Right ventricle myocardium superior (tissue), 1 donor: ENCODE measurements at regions not wholly inside any gene's neighbourhood (a gene's known extent, or its start where the extent isn't known, plus 50 kb on each side); places are given as distances from the start of the nearest gene placed in this dataset.

ENCODE experiments used
- ATAC-seq: fragments of 200-7000 bp; cut with Tn5 transposase; one replicate; pipeline ENCODE4 v1.9.1; 2020; ENCODE audit warnings: mild to moderate bottlenecking; ENCODE audit not compliant: poor library complexity
- DNase-seq: peaks from one replicate; pipeline ENCODE4 v3.0.0-alpha.2; 2020
- intact Hi-C: fragments of 100-400 bp; cut with DNase I; formaldehyde crosslinking; loops from one replicate; pipeline ENCODE4 v1.11.2; 2022
- donor health status: DM: no; HTN: yes; CAD: no; lungs with severe emphysema.

GRCh38 chr1:232501854-232502253 is 128.1 kb downstream of the SIPA1L2 start:
- ATAC-seq (no peak), DNase-seq (no peak)
- intact Hi-C loops = no loop called here

GRCh38 chr1:232499188-232499587 is 130.7 kb downstream of the SIPA1L2 start:
- DNase-seq (no peak), ATAC-seq (no peak)
- intact Hi-C loops = no loop called here

GRCh38 chr1:232493869-232494268 is 136.1 kb downstream of the SIPA1L2 start:
- no peak for DNase-seq
- intact Hi-C loops = no loop called here
- ATAC-seq = no peak

DNA sequence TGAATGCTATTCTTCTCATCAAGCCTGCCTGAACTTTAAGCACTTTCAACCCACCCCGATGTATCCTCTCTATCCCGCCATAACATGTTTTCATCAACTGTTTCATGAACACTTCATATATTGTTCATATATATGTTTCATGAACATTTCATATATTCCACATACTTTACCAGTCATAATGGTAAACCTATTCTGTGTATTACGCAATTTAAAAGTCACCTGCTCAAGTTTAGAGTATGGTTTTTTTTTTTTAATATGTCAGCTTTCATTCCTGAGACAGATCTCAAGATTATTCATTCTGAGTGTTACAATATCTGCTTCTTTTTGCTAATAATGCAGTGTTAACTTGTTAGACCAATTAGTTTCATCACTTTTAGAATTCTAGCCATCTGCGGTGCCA is 140.7 kb downstream of the SIPA1L2 start:
- DNase-seq = no peak
- intact Hi-C loops = no loop called here
- no peak for ATAC-seq

DNA sequence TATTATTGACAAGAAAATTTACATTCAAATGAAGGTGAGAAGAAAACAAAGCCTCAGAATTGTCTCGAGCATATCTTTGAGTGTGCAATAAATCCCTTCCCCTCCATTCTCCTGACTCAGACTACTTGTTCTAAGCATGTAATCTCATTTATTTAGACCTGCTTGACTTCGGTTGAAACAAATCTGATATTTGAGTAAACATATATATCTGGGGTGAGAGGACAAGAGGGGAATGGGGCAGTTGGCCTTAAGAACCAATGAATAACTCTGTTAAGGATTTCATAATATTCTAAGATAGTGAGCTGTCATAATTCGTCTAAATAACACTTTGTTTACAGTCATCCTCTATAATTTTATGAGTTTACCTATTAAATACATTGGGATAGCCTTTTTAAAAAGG is 142.7 kb downstream of the SIPA1L2 start:
- intact Hi-C loops = no loop called here
- ATAC-seq (peak; percentile 23), DNase-seq (no peak)

GRCh38 chr1:232486454-232487207 is 143.3 kb downstream of the SIPA1L2 start:
- DNase-seq = no peak
- intact Hi-C loops = no loop called here
- ATAC-seq = peak; percentile 89

GRCh38 chr1:232486006-232486405 is 143.9 kb downstream of the SIPA1L2 start:
- ATAC-seq (peak; percentile 41), DNase-seq (no peak)
- intact Hi-C loops = no loop called here

DNA sequence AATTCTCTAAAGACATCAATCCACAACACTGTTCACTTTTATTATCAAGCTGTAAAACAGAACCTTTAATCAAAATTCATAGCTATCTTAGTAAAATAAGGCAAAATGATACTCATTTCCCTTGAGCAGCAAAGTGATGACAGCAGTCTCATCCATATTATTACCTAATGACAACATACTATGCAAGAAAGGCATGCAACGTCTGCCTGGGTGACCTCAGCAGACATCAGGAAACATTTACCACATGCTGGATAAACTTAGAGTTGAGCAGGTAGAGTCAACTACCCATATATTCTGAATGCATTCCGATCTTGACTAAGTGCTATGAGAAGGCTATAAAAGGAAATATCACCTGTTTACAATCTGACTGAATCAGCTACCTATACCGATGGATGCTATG is 145.1 kb downstream of the SIPA1L2 start:
- intact Hi-C loops = no loop called here
- DNase-seq = no peak
- ATAC-seq = no peak

DNA sequence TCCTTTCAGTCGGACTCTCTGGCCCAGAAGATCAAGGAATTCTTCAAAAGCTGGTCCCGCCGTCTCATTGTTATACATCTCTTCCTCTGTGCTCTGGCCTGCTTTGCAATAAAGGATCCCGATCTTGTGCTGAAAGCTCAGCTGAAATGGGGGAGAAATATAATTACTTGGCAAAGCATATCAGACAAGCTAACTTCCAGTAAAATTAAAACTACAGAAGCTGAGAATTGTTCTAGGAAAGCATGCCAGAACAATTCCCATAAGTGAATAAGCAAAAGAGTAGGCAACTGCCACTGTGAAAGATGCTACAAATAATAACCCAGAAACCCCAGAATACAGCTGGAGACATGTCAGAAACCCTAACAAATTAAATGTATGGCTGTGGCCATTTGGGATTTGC is 146.1 kb downstream of the SIPA1L2 start:
- intact Hi-C loops = no loop called here
- DNase-seq = no peak
- no peak for ATAC-seq

- DNase-seq (no peak), ATAC-seq (no peak)
- intact Hi-C loops = no loop called here
Observed at GRCh38 chr1:232481091-232481490, 148.8 kb downstream of the SIPA1L2 start.

DNA sequence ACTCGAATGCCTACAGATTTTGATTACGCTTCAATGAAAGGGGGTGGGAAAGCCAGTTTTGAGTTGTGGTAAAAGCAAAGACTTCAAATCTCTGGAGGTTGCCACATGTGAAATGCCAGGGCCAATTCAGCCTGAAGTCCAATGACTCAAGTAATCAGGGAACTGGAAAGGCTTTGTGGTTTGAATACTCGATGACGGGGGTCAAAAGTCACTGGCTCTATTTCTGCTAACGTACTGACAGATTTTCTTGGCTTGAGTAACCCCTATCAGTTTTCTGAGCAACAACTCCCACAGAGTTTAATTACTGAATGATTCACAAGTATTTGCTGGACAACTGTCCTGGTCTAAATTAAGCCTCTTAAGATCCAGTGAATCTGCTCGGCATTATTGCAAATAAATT is 152.2 kb downstream of the SIPA1L2 start:
- intact Hi-C loops = no loop called here
- no peak for DNase-seq

DNA sequence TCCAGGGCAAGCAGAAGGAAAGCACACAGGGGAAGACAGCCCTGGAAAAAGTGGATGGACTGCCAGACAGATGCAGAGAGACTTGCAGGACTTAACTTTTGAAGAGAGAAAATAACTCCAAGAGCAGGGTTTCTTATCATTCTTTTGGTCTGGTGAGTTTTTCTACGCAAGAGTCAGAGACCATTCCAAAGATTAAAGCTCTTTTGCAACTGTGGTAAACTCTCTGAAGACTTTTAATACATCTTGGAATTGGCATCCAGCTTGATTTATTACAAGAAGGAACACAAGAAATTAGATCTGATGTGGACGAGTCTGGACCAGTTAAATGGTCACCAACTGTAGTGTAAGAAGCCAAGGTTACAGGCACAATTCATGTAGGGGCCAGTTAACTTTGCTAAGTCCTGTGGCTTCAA is 153.4 kb downstream of the SIPA1L2 start:
- peak; percentile 53 for ATAC-seq
- no peak for DNase-seq
- intact Hi-C loops = no loop called here

More for the DNA sequence above, 152.2 kb downstream of the SIPA1L2 start:
- peak; percentile 81 for ATAC-seq

DNA sequence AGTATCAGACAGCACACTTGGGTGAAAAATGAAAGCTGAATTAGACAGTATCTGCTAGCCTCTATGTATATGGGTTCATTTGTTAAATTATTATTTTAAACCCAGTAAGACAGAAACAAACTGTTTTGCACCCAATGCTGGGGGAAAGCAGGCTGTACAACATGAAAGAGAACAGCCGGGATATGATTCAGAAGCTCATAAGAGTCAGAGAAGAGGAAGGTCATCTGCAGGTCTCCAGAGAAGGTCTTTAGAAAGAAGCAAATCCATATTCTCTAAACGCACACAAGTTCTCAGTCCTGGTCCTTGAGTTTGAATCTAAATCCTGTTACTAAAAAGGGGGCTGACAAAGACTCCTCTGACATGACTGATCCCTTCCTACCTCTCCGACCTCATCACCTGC is 155.1 kb downstream of the SIPA1L2 start:
- intact Hi-C loops = no loop called here
- ATAC-seq (no peak), DNase-seq (no peak)

DNA sequence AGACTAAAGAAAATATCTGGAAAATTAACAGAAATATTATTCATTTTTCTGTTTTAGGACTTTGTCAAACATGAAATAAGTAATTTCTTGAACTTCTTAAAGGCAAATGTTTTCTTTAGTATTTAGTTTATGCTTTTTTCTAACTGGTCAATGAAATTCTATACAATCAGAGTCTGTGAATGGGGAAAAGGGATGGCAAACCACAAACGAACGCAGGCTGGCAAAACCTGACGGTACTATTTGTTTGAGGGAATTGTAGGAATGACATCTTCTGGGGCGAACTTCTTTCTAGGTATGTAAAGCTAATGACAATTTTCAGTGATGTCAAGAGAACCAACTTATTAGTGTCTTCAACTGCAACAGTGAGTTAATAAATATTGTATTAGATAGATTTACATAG is 156.0 kb downstream of the SIPA1L2 start:
- DNase-seq (no peak), ATAC-seq (no peak)
- intact Hi-C loops = no loop called here

DNA sequence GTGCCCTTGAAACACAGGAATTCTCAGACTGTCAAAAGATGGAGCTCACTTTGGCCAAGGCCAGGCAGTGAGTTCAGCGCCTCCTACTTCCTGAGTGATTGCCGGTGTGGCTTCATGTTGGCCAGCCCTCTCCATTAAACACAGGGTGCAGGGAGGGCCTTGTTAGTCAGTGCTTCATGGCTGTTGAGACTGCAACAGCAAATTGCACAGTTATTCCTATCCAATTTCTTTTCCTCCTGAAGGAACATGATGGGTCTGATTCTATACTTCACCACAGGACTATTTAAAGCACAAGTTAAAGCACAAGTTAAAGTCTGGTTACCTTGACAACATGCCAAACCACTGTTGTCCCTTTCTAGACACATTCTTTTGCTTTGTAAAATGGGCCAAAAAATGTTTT is 156.6 kb downstream of the SIPA1L2 start:
- DNase-seq (no peak), ATAC-seq (no peak)
- intact Hi-C loops = no loop called here

- intact Hi-C loops = no loop called here
- no peak for DNase-seq
- no peak for ATAC-seq
Observed at GRCh38 chr1:232472485-232473041, 157.4 kb downstream of the SIPA1L2 start.

DNA sequence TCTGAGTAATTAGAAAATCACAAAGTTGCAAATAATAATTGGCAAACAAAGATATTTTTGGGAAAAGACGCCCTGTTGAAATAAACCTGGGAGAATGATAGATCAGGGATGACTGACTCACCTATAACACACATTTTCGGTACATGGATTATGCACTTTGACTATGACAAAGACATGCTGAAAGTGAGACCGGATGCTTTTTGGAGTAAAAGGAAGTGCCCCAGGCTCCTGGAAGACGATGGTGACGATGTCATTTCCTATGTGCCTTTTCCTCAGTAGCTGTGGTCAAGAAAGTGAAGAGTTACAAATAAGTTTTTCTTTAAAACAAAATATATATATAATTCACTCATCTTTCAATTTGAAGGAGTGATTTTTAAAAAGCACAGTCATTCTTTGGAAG is 158.7 kb downstream of the SIPA1L2 start:
- DNase-seq (no peak), ATAC-seq (no peak)
- intact Hi-C loops = no loop called here

- ATAC-seq (no peak), DNase-seq (no peak)
- intact Hi-C loops = no loop called here
Observed at GRCh38 chr1:232470711-232471110, 159.2 kb downstream of the SIPA1L2 start.

DNA sequence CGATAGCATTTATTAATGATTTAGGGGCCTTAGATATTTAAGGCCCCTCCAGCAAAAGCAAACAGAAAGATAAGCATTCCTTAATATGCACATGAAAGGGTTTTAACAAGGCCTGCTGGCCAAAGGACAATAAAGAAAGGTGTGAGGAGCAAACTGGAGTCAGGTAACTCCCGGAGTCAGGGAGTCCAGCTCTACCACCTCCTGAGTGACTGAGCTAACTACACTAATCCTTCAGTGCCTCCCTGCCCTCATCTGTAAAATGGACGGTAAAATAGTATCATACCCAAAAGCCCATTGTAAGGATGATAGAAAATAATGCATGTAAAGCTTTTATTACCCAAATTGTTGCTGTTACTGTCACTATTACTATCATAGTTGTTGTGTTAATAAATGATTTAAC is 161.7 kb downstream of the SIPA1L2 start:
- intact Hi-C loops = no loop called here
- DNase-seq (no peak), ATAC-seq (no peak)

DNA sequence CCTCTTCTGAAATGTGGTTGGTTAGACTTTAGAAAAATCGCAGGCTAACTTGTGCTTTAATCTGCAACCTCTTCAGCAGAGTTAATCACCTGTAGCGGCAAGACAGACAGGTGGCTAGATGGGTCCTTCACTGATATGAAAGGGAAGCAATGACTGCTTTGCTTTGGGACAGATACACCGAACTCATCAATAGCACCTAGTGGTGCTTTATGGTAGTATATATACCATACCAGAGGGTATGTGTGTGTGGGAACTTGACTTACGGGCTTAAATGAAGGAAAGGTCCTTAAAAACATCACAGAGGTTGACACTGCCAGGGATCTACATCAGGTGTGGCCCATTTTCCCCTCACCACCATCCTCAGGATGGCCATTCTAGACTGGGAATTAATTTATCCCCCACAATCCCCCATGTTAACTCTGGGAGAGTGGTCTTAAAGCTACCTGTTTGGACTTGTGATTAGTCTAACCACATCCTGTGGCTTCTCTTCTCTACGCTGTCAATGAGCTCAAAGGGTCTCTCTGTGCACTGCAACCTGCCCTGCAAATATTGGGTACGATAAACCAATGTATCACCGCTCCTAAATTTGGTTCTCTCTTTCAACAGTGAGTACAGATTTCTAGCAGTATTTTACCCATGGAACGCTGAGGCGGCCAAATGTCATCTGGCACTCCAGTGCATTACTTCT is 162.7 kb downstream of the SIPA1L2 start:
- intact Hi-C loops = no loop called here
- ATAC-seq (no peak), DNase-seq (no peak)
